SH-SY5Y (cell line): ENCODE measurements at regions not wholly inside any gene's neighbourhood (a gene's known extent, or its start where the extent isn't known, plus 50 kb on each side); places are given as distances from the start of the nearest gene placed in this dataset.

Source experiments
- GATA2 ChIP-seq: IDR thresholded peaks from 2 replicates; pipeline ENCODE4 v1.6.1; 2011; ENCODE audit warnings: mild to moderate bottlenecking, low read depth, low read length
- GATA3 ChIP-seq: IDR thresholded peaks from 2 replicates; pipeline ENCODE4 v1.6.1; 2011; ENCODE audit warnings: low read depth, mild to moderate bottlenecking, low read length, moderate library complexity

DNA sequence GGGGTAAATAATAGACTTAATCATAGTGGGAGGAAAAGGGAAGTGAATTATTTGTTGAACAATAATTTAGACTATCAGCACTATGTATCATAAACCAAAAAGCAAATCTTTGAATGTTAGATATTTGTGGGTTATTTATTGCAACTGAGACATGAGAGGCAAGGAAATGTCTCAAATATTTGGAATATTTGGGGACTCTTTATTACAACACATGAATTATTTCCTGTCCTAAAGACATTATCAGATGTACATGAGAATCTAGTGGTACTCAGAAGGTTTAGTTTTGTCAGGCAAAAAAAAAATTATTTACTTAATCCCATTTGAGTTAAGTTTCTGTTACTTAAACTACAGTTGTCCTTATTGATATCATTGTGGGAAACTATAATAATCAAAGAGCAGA lies 91.1 kb downstream of the TLR4 start:
- TF ChIP-seq GATA2 = no peak
- no peak for TF ChIP-seq GATA3
